ENCODE measurements at regions not wholly inside any gene's neighbourhood (a gene's known extent, or its start where the extent isn't known, plus 50 kb on each side); places are given as distances from the start of the nearest gene placed in this dataset.
"Not testable (repeated sequence)": the region's sequence is repeated elsewhere in the genome, so short reads cannot be mapped to it uniquely, and the experiment has no call there.

- H3K4me3 ChIP-seq = no peak overlapping the region
- peaks cover 5% of the 10 kb centered on the region for H3K79me2 ChIP-seq (ENCODE audit: insufficient read depth)
- H2AFZ ChIP-seq = no peak overlapping the region
- H3F3A ChIP-seq (ENCODE audit: insufficient read depth) = no peaks in the 10 kb centered on the region
- no peaks in the 10 kb centered on the region for H3K36me3 ChIP-seq (ENCODE audit: low read depth)
- no peaks in the 10 kb centered on the region for H3K4me1 ChIP-seq (ENCODE audit: insufficient read depth)
- H3K9me2 ChIP-seq (ENCODE audit: insufficient read depth) = no peaks in the 10 kb centered on the region
- 89 to 90% methylated on average over 7 of the region's 7 CpGs for whole genome bisulfite sequencing, 2 experiments (ENCODE audit: low coverage in 1 of 2, low lambda C conversion rate in 2 of 2, missing lambda C conversion rate in 2 of 2)
- in situ Hi-C loops (cut with MboI) = no loop called here
- H3K9me3 ChIP-seq (ENCODE audit: low read depth) = no peaks in the 10 kb centered on the region
- H3K27me3 ChIP-seq (replicated peaks; ENCODE audit: insufficient read depth) = no peaks in the 10 kb centered on the region
- H3K4me2 ChIP-seq (ENCODE audit: unreplicated experiment) = no peak overlapping the region
- H4K20me1 ChIP-seq (ENCODE audit: insufficient read depth) = no peaks in the 10 kb centered on the region
- TF ChIP-seq EZH2 (IDR thresholded peaks at IDR 0.05; ENCODE audit: insufficient read depth, poor library complexity, severe bottlenecking) = no peak
- TF ChIP-seq EZH2phosphoT487 (IDR thresholded peaks at IDR 0.05; ENCODE audit: insufficient read depth, low read depth) = no peak
- H3K9ac ChIP-seq = no peak overlapping the region
- no peak overlapping the region for H3K27ac ChIP-seq
- DNase-seq = no peak
Observed at GRCh38 chr7:149599636-149600206, 102.1 kb upstream of the ZNF746 start.

- no peak overlapping the region for H3K4me3 ChIP-seq
- H4K20me1 ChIP-seq (ENCODE audit: insufficient read depth) = no peaks in the 10 kb centered on the region
- no peak overlapping the region for H3K4me2 ChIP-seq (ENCODE audit: unreplicated experiment)
- TF ChIP-seq EZH2 (IDR thresholded peaks at IDR 0.05; ENCODE audit: insufficient read depth, poor library complexity, severe bottlenecking) (no peak), EZH2phosphoT487 (IDR thresholded peaks at IDR 0.05; ENCODE audit: insufficient read depth, low read depth) (no peak)
- no peaks in the 10 kb centered on the region for H3K4me1 ChIP-seq (ENCODE audit: insufficient read depth)
- in situ Hi-C loops (cut with MboI) = no loop called here
- peak; percentile 64 for DNase-seq
- no peaks in the 10 kb centered on the region for H3K27me3 ChIP-seq (replicated peaks; ENCODE audit: insufficient read depth)
- H2AFZ ChIP-seq = no peak overlapping the region
- no peaks in the 10 kb centered on the region for H3F3A ChIP-seq (ENCODE audit: insufficient read depth)
- no peaks in the 10 kb centered on the region for H3K9me3 ChIP-seq (ENCODE audit: low read depth)
- no peaks in the 10 kb centered on the region for H3K36me3 ChIP-seq (ENCODE audit: low read depth)
- no peak overlapping the region for H3K27ac ChIP-seq
- WGBS, 2 experiments (ENCODE audit: low coverage in 1 of 2, low lambda C conversion rate in 2 of 2, missing lambda C conversion rate in 2 of 2) = 93 to 95% methylated on average over 1 of the region's 1 CpG
- no peaks in the 10 kb centered on the region for H3K9me2 ChIP-seq (ENCODE audit: insufficient read depth)
- no peak overlapping the region for H3K9ac ChIP-seq
- peaks cover 8% of the 10 kb centered on the region for H3K79me2 ChIP-seq (ENCODE audit: insufficient read depth)
Observed at GRCh38 chr7:149598721-149599308, 101.2 kb upstream of the ZNF746 start.

- H2AFZ ChIP-seq; H3K4me1 ChIP-seq (ENCODE audit: insufficient read depth); H3K27ac ChIP-seq; H3F3A ChIP-seq (ENCODE audit: insufficient read depth); H4K20me1 ChIP-seq (ENCODE audit: insufficient read depth); H3K79me2 ChIP-seq (ENCODE audit: insufficient read depth); H3K9me3 ChIP-seq (ENCODE audit: low read depth); H3K36me3 ChIP-seq (ENCODE audit: low read depth); H3K4me2 ChIP-seq (ENCODE audit: unreplicated experiment); H3K9ac ChIP-seq; H3K4me3 ChIP-seq; H3K27me3 ChIP-seq (replicated peaks; ENCODE audit: insufficient read depth); DNase-seq; in situ Hi-C loops (cut with MboI); H3K9me2 ChIP-seq (ENCODE audit: insufficient read depth): not testable (repeated sequence)
- 94 to 97% methylated on average over 2 of the region's 2 CpGs for WGBS, 2 experiments (ENCODE audit: low coverage in 1 of 2, low lambda C conversion rate in 2 of 2, missing lambda C conversion rate in 2 of 2)
Observed at GRCh38 chr7:149597789-149598188, 100.2 kb upstream of the ZNF746 start.

- peaks cover 8% of the 10 kb centered on the region for H3K79me2 ChIP-seq (ENCODE audit: insufficient read depth)
- no peaks in the 10 kb centered on the region for H3K4me1 ChIP-seq (ENCODE audit: insufficient read depth)
- no peak overlapping the region for H3K9ac ChIP-seq
- no peaks in the 10 kb centered on the region for H4K20me1 ChIP-seq (ENCODE audit: insufficient read depth)
- no peaks in the 10 kb centered on the region for H3F3A ChIP-seq (ENCODE audit: insufficient read depth)
- no peak for DNase-seq
- no peaks in the 10 kb centered on the region for H3K9me2 ChIP-seq (ENCODE audit: insufficient read depth)
- WGBS, 2 experiments (ENCODE audit: low coverage in 1 of 2, low lambda C conversion rate in 2 of 2, missing lambda C conversion rate in 2 of 2) = 38 to 43% methylated on average over 2 of the region's 2 CpGs
- H2AFZ ChIP-seq = no peak overlapping the region
- no peaks in the 10 kb centered on the region; the same call in 1 of the 2 replicates for H3K36me3 ChIP-seq (ENCODE audit: low read depth)
- no peaks in the 10 kb centered on the region for H3K9me3 ChIP-seq (ENCODE audit: low read depth)
- no peak for TF ChIP-seq EZH2phosphoT487 (IDR thresholded peaks at IDR 0.05; ENCODE audit: insufficient read depth, low read depth)
- TF ChIP-seq EZH2 (IDR thresholded peaks at IDR 0.05; ENCODE audit: insufficient read depth, poor library complexity, severe bottlenecking) = no peak
- H3K4me2 ChIP-seq (ENCODE audit: unreplicated experiment) = no peak overlapping the region
- H3K27ac ChIP-seq = no peak overlapping the region
- no peak overlapping the region for H3K4me3 ChIP-seq
- in situ Hi-C loops (cut with MboI) = no loop called here
- no peaks in the 10 kb centered on the region for H3K27me3 ChIP-seq (replicated peaks; ENCODE audit: insufficient read depth)
Observed at GRCh38 chr7:149595541-149595940, 97.9 kb upstream of the ZNF746 start.

GRCh38 chr7:149595078-149595477 is 97.5 kb upstream of the ZNF746 start:
- no peaks in the 10 kb centered on the region for H3F3A ChIP-seq (ENCODE audit: insufficient read depth)
- no peak overlapping the region for H3K4me3 ChIP-seq
- in situ Hi-C loops (cut with MboI) = no loop called here
- H3K9me2 ChIP-seq (ENCODE audit: insufficient read depth) = no peaks in the 10 kb centered on the region
- 95 to 98% methylated on average over 4 of the region's 4 CpGs for WGBS, 2 experiments (ENCODE audit: low coverage in 1 of 2, low lambda C conversion rate in 2 of 2, missing lambda C conversion rate in 2 of 2)
- H3K4me1 ChIP-seq (ENCODE audit: insufficient read depth) = no peaks in the 10 kb centered on the region
- no peak overlapping the region for H3K4me2 ChIP-seq (ENCODE audit: unreplicated experiment)
- no peaks in the 10 kb centered on the region for H3K9me3 ChIP-seq (ENCODE audit: low read depth)
- peaks cover 8% of the 10 kb centered on the region for H3K79me2 ChIP-seq (ENCODE audit: insufficient read depth)
- no peaks in the 10 kb centered on the region; the same call in 1 of the 2 replicates for H3K36me3 ChIP-seq (ENCODE audit: low read depth)
- no peak overlapping the region for H2AFZ ChIP-seq
- H3K27me3 ChIP-seq (replicated peaks; ENCODE audit: insufficient read depth) = no peaks in the 10 kb centered on the region
- no peaks in the 10 kb centered on the region for H4K20me1 ChIP-seq (ENCODE audit: insufficient read depth)
- DNase-seq = no peak
- no peak overlapping the region for H3K27ac ChIP-seq
- no peak for TF ChIP-seq EZH2 (IDR thresholded peaks at IDR 0.05; ENCODE audit: insufficient read depth, poor library complexity, severe bottlenecking)
- TF ChIP-seq EZH2phosphoT487 (IDR thresholded peaks at IDR 0.05; ENCODE audit: insufficient read depth, low read depth) = no peak
- no peak overlapping the region for H3K9ac ChIP-seq

Measured in GM23248 (cell line).